GM12878 (cell line): ENCODE measurements at regions not wholly inside any gene's neighbourhood (a gene's known extent, or its start where the extent isn't known, plus 50 kb on each side); places are given as distances from the start of the nearest gene placed in this dataset.

Experiments used
- ATAC-seq: fragments of 200-7000 bp; cut with Tn5 transposase; 3 replicates; pipeline ENCODE4 v1.9.1; 2020; ENCODE audit warnings: mild to moderate bottlenecking, moderate library complexity
- BruUV-seq: library from RNA; stranded (reverse); fragments of 400-500 nt; replicated peaks from 2 replicates; lab custom pipeline; 2021; lab: Mats Ljungman, UMichigan
- CTCF ChIA-PET: fragments of 300-600 bp; sonication (Branson Sonifier 250); formaldehyde crosslinking; extraction: SDS; loops from one replicate; lab custom pipeline; 2021; ENCODE audit warnings: inconsistent platforms; lab: Yijun Ruan, JAX
- POLR2A ChIA-PET: fragments of 350-600 bp; formaldehyde crosslinking; extraction: SDS; loops from one replicate; lab custom pipeline; 2021; ENCODE audit warnings: inconsistent platforms; lab: Charles Lee
- RAD21 ChIA-PET: fragments of 300-600 bp; sonication (Branson Sonifier 250); formaldehyde crosslinking; loops from one replicate; lab custom pipeline; 2023; ENCODE audit warnings: antibody characterized with exemption; ENCODE audit not compliant: unreplicated experiment; lab: Charles Lee
- SMC1A ChIA-PET: fragments of 300-600 bp; sonication (Branson Sonifier 250); formaldehyde crosslinking; loops from one replicate; lab custom pipeline; 2023; ENCODE audit not compliant: unreplicated experiment, uncharacterized antibody; lab: Charles Lee
- DNase-seq: peaks from one replicate; pipeline ENCODE4 v3.0.0-alpha.2; 2011; ENCODE audit warnings: low read depth, low spot score
- FAIRE-seq: peaks from 3 replicates; lab custom pipeline; 2011; peaks lifted over from hg19 to GRCh38; lab: Jason Lieb, UNC
- H2AFZ ChIP-seq: 2 replicates; pipeline ENCODE4 v1.6.0; 2011; ENCODE audit warnings: low read depth, low read length, control low read depth; ENCODE audit not compliant: control insufficient read depth
- H3K27ac ChIP-seq: 2 replicates; pipeline ENCODE4 v1.5.1; 2011; ENCODE audit warnings: control low read depth; ENCODE audit not compliant: control insufficient read depth, insufficient read depth
- H3K27me3 ChIP-seq, 2 experiments: replicated peaks in 1 of 2; 2 replicates each; pipeline versions ENCODE4 v1.6.0 to v1.6.1; 2011; ENCODE audit warnings: low read length in 1 of 2; ENCODE audit not compliant: control insufficient read depth in 2 of 2, insufficient read depth in 2 of 2
- H3K36me3 ChIP-seq, 2 experiments: 2 replicates each; pipeline ENCODE4 v1.5.1; 2011; ENCODE audit warnings: low read length in 1 of 2; ENCODE audit not compliant: control insufficient read depth in 2 of 2, insufficient read depth in 2 of 2
- H3K4me1 ChIP-seq: 2 replicates; pipeline ENCODE4 v1.6.1; 2011; ENCODE audit warnings: mild to moderate bottlenecking, low read length, moderate library complexity, mixed read lengths; ENCODE audit not compliant: control insufficient read depth, insufficient read depth
- H3K4me2 ChIP-seq: 2 replicates; pipeline ENCODE4 v1.6.0; 2011; ENCODE audit warnings: control low read depth; ENCODE audit not compliant: control insufficient read depth, insufficient read depth
- H3K4me3 ChIP-seq: fragments of 200-600 bp; sonication (generic); 2 replicates; pipeline ENCODE4 v1.5.1; 2016
- H3K79me2 ChIP-seq: 2 replicates; pipeline ENCODE4 v1.6.0; 2011; ENCODE audit warnings: low read length; ENCODE audit not compliant: control insufficient read depth, insufficient read depth
- H3K9ac ChIP-seq: 2 replicates; pipeline ENCODE4 v1.8.0; 2011; ENCODE audit warnings: low read length, control low read depth, mixed read lengths; ENCODE audit not compliant: control insufficient read depth, insufficient read depth
- H3K9me3 ChIP-seq: replicated peaks from 3 replicates; pipeline ENCODE4 v1.5.1; 2011; ENCODE audit warnings: mild to moderate bottlenecking, low read length; ENCODE audit not compliant: control insufficient read depth, insufficient read depth
- H4K20me1 ChIP-seq: 2 replicates; pipeline ENCODE4 v1.6.0; 2011; ENCODE audit not compliant: control insufficient read depth, insufficient read depth
- BACH1 ChIP-seq: fragments of 450-650 bp; IDR thresholded peaks from 2 replicates; pipeline ENCODE4 v1.6.1; 2017; ENCODE audit warnings: mild to moderate bottlenecking, borderline replicate concordance
- HSF1 ChIP-seq: fragments of 150-350 bp; IDR thresholded peaks from 2 replicates; pipeline ENCODE4 v1.6.1; 2014; ENCODE audit warnings: mild to moderate bottlenecking, low read depth, low read length
- LARP7 ChIP-seq: fragments of 450-650 bp; IDR thresholded peaks from 2 replicates; pipeline ENCODE4 v1.6.1; 2017; ENCODE audit warnings: mild to moderate bottlenecking
- NR2C1 ChIP-seq: fragments of 450-650 bp; IDR thresholded peaks from 2 replicates; pipeline ENCODE4 v1.6.1; 2017; ENCODE audit warnings: antibody characterized with exemption, mild to moderate bottlenecking, moderate library complexity
- NR2F1 ChIP-seq: fragments of 450-650 bp; conservative IDR thresholded peaks from 2 replicates; pipeline ENCODE4 v1.6.1; 2017; ENCODE audit warnings: mild to moderate bottlenecking
- RELA ChIP-seq: fragments of 450-650 bp; IDR thresholded peaks from 2 replicates; pipeline ENCODE4 v1.8.0; 2014; ENCODE audit warnings: borderline replicate concordance; ENCODE audit not compliant: partially characterized antibody
- ZBED1 ChIP-seq: IDR thresholded peaks from 2 replicates; pipeline ENCODE4 v1.6.1; 2016; ENCODE audit warnings: borderline replicate concordance
- in situ Hi-C: fragments of 300-500 bp; cut with MboI; formaldehyde crosslinking; loops from 9 replicates; pipeline ENCODE4 v1.14.3; 2018; ENCODE audit warnings: mixed read lengths
- intact Hi-C: fragments of 100-400 bp; cut with micrococcal nuclease; formaldehyde crosslinking; loops from one replicate; pipeline ENCODE4 v1.14.2; 2022; ENCODE audit not compliant: unreplicated experiment
- TF ChIP-seq, protein P1 (sequence below): fragments of 150-350 bp; IDR thresholded peaks from 2 replicates; pipeline ENCODE4 v1.6.1; 2016; ENCODE audit warnings: low read depth, low read length

DNA sequence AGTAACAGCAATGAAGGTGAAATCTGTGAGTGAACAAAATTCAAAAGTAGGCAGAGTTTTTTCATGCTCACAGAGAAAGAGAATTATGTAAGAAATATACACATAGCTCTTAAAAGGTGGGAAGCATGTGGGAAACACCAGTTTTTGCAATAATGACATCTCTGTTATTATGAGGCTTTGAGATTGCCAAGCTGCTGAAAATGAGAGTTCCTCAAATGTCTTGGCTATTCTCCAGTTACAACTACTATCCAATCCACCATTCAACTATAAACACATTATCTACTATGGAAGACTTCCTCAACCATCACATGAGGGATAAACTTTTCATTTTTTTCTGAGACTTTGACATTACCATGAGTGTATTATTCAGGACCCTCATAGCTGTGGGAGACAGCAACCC, 420.8 kb upstream of the ACTBL2 start:
- DNase-seq (no peak), ATAC-seq (no peak), FAIRE-seq (no peak)
- Histone ChIP-seq H3K36me3 (no peaks in the 10 kb centered on the region), H4K20me1 (no peaks in the 10 kb centered on the region), H3K4me3 (no peak overlapping the region), H3K4me2 (no peak overlapping the region), H2AFZ (no peak overlapping the region), H3K9me3 (no peaks in the 10 kb centered on the region), H3K4me1 (no peaks in the 10 kb centered on the region), H3K27me3 (no peaks in the 10 kb centered on the region; a peak in 1 of 4 replicates), H3K79me2 (no peaks in the 10 kb centered on the region), H3K9ac (no peak overlapping the region), H3K27ac (no peak overlapping the region)
- ChIA-PET RAD21 (no interaction called here), CTCF (no interaction called here), POLR2A (no interaction called here), SMC1A (interaction anchor here (1.2 kb wide), 1 partner anchor 15 kb away, joined by 3 read pairs; no protein-coding TSS in a partner anchor)
- in situ Hi-C loops (no loop called here), intact Hi-C loops (no loop called here)
- TF ChIP-seq ZBED1 (no peak), NR2C1 (no peak), RELA (no peak), LARP7 (no peak), BACH1 (no peak), HSF1 (no peak), NR2F1 (no peak)
- TF ChIP-seq, protein P1, sequence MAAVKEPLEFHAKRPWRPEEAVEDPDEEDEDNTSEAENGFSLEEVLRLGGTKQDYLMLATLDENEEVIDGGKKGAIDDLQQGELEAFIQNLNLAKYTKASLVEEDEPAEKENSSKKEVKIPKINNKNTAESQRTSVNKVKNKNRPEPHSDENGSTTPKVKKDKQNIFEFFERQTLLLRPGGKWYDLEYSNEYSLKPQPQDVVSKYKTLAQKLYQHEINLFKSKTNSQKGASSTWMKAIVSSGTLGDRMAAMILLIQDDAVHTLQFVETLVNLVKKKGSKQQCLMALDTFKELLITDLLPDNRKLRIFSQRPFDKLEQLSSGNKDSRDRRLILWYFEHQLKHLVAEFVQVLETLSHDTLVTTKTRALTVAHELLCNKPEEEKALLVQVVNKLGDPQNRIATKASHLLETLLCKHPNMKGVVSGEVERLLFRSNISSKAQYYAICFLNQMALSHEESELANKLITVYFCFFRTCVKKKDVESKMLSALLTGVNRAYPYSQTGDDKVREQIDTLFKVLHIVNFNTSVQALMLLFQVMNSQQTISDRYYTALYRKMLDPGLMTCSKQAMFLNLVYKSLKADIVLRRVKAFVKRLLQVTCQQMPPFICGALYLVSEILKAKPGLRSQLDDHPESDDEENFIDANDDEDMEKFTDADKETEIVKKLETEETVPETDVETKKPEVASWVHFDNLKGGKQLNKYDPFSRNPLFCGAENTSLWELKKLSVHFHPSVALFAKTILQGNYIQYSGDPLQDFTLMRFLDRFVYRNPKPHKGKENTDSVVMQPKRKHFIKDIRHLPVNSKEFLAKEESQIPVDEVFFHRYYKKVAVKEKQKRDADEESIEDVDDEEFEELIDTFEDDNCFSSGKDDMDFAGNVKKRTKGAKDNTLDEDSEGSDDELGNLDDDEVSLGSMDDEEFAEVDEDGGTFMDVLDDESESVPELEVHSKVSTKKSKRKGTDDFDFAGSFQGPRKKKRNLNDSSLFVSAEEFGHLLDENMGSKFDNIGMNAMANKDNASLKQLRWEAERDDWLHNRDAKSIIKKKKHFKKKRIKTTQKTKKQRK, result no peak
- no TSS peak for BruUV-seq
